Loucy (cell line): ENCODE measurements at regions not wholly inside any gene's neighbourhood (a gene's known extent, or its start where the extent isn't known, plus 50 kb on each side); places are given as distances from the start of the nearest gene placed in this dataset.

Source experiments
- H2AFZ ChIP-seq: fragments of 200-600 bp; sonication (generic); 2 replicates; pipeline ENCODE4 v1.6.0; 2016; ENCODE audit warnings: antibody characterized with exemption, mild to moderate bottlenecking, low read length, moderate library complexity
- H3F3A ChIP-seq: fragments of 200-600 bp; 2 replicates; pipeline ENCODE4 v1.6.0; 2016; ENCODE audit warnings: antibody characterized with exemption, low read depth, mild to moderate bottlenecking
- H3K27me3 ChIP-seq: fragments of 200-600 bp; sonication (generic); 2 replicates; pipeline ENCODE4 v1.6.1; 2014; ENCODE audit warnings: low read length, mild to moderate bottlenecking; ENCODE audit not compliant: insufficient read depth, poor library complexity, severe bottlenecking
- H3K36me3 ChIP-seq: fragments of 200-600 bp; sonication (generic); 2 replicates; pipeline ENCODE4 v1.6.1; 2016; ENCODE audit warnings: low read length; ENCODE audit not compliant: insufficient read depth
- H3K4me1 ChIP-seq: fragments of 200-600 bp; sonication (generic); 2 replicates; pipeline ENCODE4 v1.5.1; 2014; ENCODE audit warnings: low read length, mild to moderate bottlenecking; ENCODE audit not compliant: insufficient read depth, poor library complexity, severe bottlenecking
- H3K4me2 ChIP-seq: fragments of 200-600 bp; sonication (generic); 2 replicates; pipeline ENCODE4 v1.6.0; 2014; ENCODE audit warnings: antibody characterized with exemption, low read length, low read depth, mild to moderate bottlenecking; ENCODE audit not compliant: poor library complexity, severe bottlenecking
- H3K4me3 ChIP-seq: fragments of 200-600 bp; sonication (generic); 2 replicates; pipeline ENCODE4 v1.5.1; 2014; ENCODE audit warnings: low read length, mild to moderate bottlenecking, mixed read lengths; ENCODE audit not compliant: poor library complexity, severe bottlenecking
- H3K79me2 ChIP-seq: fragments of 200-600 bp; sonication (generic); 2 replicates; pipeline ENCODE4 v1.6.1; 2014; ENCODE audit warnings: low read length; ENCODE audit not compliant: insufficient read depth
- H3K9ac ChIP-seq: fragments of 200-600 bp; sonication (generic); 2 replicates; pipeline ENCODE4 v1.6.0; 2014; ENCODE audit warnings: mild to moderate bottlenecking, low read depth, low read length, moderate library complexity; ENCODE audit not compliant: poor library complexity, severe bottlenecking
- H3K9me2 ChIP-seq: fragments of 200-600 bp; sonication (generic); replicated peaks from 2 replicates; pipeline ENCODE4 v1.6.1; 2016; ENCODE audit warnings: low read depth, low read length, mixed read lengths
- H3K9me3 ChIP-seq: fragments of 200-600 bp; sonication (generic); 2 replicates; pipeline ENCODE4 v1.6.1; 2014; ENCODE audit warnings: mild to moderate bottlenecking, antibody characterized with exemption, low read length, low read depth; ENCODE audit not compliant: insufficient read depth
- H4K20me1 ChIP-seq: fragments of 200-600 bp; sonication (generic); 2 replicates; pipeline ENCODE4 v1.6.0; 2014; ENCODE audit warnings: antibody characterized with exemption, low read length, mild to moderate bottlenecking; ENCODE audit not compliant: insufficient read depth, poor library complexity, severe bottlenecking
- EZH2phosphoT487 ChIP-seq: fragments of 200-600 bp; IDR thresholded peaks from 2 replicates; pipeline ENCODE4 v1.6.1; 2018; ENCODE audit warnings: antibody characterized with exemption, mild to moderate bottlenecking, moderate library complexity, borderline replicate concordance
- TF ChIP-seq, protein P1 (sequence below): fragments of 200-600 bp; sonication (generic); conservative IDR thresholded peaks from 2 replicates; pipeline ENCODE4 v1.5.1; 2014; ENCODE audit warnings: mild to moderate bottlenecking, antibody characterized with exemption, low read length

DNA sequence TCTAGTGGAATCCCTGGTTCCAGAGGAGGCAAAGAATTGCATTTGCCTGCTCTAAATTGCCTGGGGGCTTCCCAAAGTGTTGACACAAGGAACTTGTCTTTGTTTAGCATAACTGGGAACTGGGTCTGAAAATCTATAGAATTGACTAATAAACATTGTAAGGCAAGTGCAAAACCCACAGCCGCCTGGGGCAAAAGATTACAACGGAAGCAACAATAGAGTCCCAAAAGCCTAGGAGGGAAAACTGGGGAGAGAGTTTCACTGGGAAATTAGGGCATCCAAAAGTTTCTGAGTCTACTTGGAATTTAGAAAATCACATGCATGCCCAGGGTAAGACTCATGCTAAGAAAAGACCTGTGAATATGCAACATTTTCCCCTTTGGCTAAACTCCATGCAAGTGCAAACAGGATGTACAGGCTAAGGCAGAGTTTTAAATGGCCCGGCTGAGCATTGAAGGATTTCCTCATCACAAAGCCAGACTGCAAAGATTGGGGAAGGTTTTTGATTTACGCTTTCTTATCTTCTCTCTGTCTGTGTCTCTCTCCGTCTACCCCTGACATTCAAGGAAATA is 725.3 kb upstream of the NCAM2 start:
- Histone ChIP-seq H3K27me3 (no peaks in the 10 kb centered on the region), H3K4me3 (no peak overlapping the region), H2AFZ (no peak overlapping the region), H3K9me2 (no peaks in the 10 kb centered on the region), H3K4me2 (no peak overlapping the region), H3K79me2 (no peaks in the 10 kb centered on the region), H3F3A (no peaks in the 10 kb centered on the region), H3K9me3 (0 out of 2 replicates have a peak, but pooled peaks cover 2% of the 10 kb centered on the region), H3K9ac (no peak overlapping the region), H4K20me1 (no peaks in the 10 kb centered on the region), H3K4me1 (no peaks in the 10 kb centered on the region), H3K36me3 (no peaks in the 10 kb centered on the region)
- TF ChIP-seq, protein P1, sequence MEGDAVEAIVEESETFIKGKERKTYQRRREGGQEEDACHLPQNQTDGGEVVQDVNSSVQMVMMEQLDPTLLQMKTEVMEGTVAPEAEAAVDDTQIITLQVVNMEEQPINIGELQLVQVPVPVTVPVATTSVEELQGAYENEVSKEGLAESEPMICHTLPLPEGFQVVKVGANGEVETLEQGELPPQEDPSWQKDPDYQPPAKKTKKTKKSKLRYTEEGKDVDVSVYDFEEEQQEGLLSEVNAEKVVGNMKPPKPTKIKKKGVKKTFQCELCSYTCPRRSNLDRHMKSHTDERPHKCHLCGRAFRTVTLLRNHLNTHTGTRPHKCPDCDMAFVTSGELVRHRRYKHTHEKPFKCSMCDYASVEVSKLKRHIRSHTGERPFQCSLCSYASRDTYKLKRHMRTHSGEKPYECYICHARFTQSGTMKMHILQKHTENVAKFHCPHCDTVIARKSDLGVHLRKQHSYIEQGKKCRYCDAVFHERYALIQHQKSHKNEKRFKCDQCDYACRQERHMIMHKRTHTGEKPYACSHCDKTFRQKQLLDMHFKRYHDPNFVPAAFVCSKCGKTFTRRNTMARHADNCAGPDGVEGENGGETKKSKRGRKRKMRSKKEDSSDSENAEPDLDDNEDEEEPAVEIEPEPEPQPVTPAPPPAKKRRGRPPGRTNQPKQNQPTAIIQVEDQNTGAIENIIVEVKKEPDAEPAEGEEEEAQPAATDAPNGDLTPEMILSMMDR: no peak
- TF ChIP-seq EZH2phosphoT487: no peak

DNA sequence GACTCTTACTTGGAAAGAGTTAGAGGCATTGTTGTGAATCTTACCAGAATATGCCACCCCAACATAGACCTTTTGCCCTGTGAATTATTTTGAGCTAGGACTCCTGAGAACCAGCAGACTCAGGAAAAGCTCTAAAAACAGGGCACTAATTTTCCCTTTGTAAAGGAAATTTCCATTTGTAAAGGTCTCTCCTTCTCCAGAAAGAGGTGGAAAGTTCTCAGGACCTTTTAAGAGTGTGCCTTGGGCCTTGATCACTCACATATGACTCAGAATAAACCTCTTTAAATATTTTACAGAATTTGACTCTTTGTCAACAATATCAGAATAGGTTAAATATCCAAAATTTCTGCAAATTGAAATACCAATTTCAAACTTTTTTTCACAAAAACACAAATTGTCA is 721.8 kb upstream of the NCAM2 start:
- Histone ChIP-seq H3K79me2 (no peaks in the 10 kb centered on the region), H3K27me3 (no peaks in the 10 kb centered on the region), H3K9me2 (no peaks in the 10 kb centered on the region), H3K9ac (no peak overlapping the region), H3K36me3 (no peaks in the 10 kb centered on the region), H2AFZ (no peak overlapping the region), H3K4me2 (no peak overlapping the region), H3K4me1 (no peaks in the 10 kb centered on the region), H3K9me3 (0 out of 2 replicates have a peak, but pooled peaks cover 2% of the 10 kb centered on the region), H3K4me3 (no peak overlapping the region), H3F3A (no peaks in the 10 kb centered on the region), H4K20me1 (no peaks in the 10 kb centered on the region)
- no peak for TF ChIP-seq EZH2phosphoT487
- TF ChIP-seq, protein P1: no peak

DNA sequence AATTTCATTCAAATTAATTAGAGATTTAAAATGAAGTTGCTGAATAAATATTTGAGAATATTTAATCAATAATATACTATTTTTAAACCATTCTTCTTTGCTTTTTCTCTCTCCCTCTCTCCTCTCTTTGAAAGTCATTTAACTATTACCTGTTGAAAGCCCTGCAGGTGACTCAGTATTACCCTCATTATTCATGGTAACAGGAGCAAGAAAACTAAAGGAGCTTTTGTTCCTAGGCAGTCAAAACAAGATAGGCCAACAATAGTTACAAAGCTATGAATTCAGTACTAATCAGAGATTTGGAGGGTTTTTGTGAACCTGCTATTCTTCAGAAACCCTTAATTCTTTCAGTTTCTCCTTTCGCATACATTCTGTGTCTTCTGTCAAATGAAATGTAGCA is 721.3 kb upstream of the NCAM2 start:
- H3K79me2 ChIP-seq: no peaks in the 10 kb centered on the region

More for the DNA sequence above, 721.3 kb upstream of the NCAM2 start:
- H3K4me3 ChIP-seq: no peak overlapping the region
- H3K9me3 ChIP-seq: 0 out of 2 replicates have a peak, but pooled peaks cover 2% of the 10 kb centered on the region
- no peak overlapping the region for H3K9ac ChIP-seq
- H3K4me1 ChIP-seq: no peaks in the 10 kb centered on the region
- H3F3A ChIP-seq: no peaks in the 10 kb centered on the region
- no peak overlapping the region for H3K4me2 ChIP-seq
- no peaks in the 10 kb centered on the region for H3K36me3 ChIP-seq
- H3K9me2 ChIP-seq: no peaks in the 10 kb centered on the region
- H3K27me3 ChIP-seq: no peaks in the 10 kb centered on the region
- TF ChIP-seq EZH2phosphoT487: no peak
- TF ChIP-seq, protein P1: no peak
- H4K20me1 ChIP-seq: no peaks in the 10 kb centered on the region
- H2AFZ ChIP-seq: no peak overlapping the region
